ENCODE measurements at regions not wholly inside any gene's neighbourhood (a gene's known extent, or its start where the extent isn't known, plus 50 kb on each side); places are given as distances from the start of the nearest gene placed in this dataset.

GRCh38 chr13:88565566-88565965 lies 894.4 kb downstream of the SLITRK5 start:
- CTCF ChIA-PET: no interaction called here
- POLR2A ChIA-PET: no interaction called here
- H3K27me3 ChIP-seq (ENCODE audit: control insufficient read depth, insufficient read depth, low read length): no peaks in the 10 kb centered on the region
- no peak for TF ChIP-seq CTCF (IDR thresholded peaks at IDR 0.05; ENCODE audit: low read depth, low read length)
- no peak for DNase-seq (ENCODE audit: low read depth, low spot score)
- no peak overlapping the region for H3K4me3 ChIP-seq (ENCODE audit: low read depth, low read length)
- H3K27ac ChIP-seq (ENCODE audit: low read depth, low read length): no peak overlapping the region
- no peaks in the 10 kb centered on the region for H3K9me3 ChIP-seq (ENCODE audit: control insufficient read depth, insufficient read depth, low read length)

DNA sequence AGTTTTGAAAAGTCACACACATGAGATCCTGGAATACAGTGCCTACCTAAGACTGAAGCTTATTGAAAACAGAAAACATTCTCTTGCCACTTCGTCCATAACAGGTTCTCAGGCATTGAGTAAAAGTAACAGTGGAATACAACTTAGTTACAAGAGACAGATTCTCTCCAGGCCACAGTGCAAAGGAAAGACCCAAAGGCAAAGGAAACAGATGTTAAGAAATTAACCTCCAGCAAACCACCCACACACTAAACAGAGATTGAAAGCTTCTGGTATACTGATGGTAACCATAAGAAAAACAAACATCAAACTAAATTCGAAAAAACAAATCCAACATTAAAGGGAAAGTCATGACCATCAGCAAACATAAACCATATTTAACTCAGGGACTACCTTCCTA lies 914.7 kb downstream of the SLITRK5 start:
- H3K9me3 ChIP-seq (ENCODE audit: control insufficient read depth, insufficient read depth, low read length): no peaks in the 10 kb centered on the region
- CTCF ChIA-PET: no interaction called here
- no peak for TF ChIP-seq CTCF (IDR thresholded peaks at IDR 0.05; ENCODE audit: low read depth, low read length)
- H3K27ac ChIP-seq (ENCODE audit: low read depth, low read length): no peak overlapping the region
- POLR2A ChIA-PET: no interaction called here
- no peak for DNase-seq (ENCODE audit: low read depth, low spot score)
- H3K4me3 ChIP-seq (ENCODE audit: low read depth, low read length): no peak overlapping the region
- no peaks in the 10 kb centered on the region for H3K27me3 ChIP-seq (ENCODE audit: control insufficient read depth, insufficient read depth, low read length)

- no peak for TF ChIP-seq CTCF (IDR thresholded peaks at IDR 0.05; ENCODE audit: low read depth, low read length)
- ChIA-PET POLR2A (no interaction called here), CTCF (no interaction called here)
- H3K27me3 ChIP-seq (ENCODE audit: control insufficient read depth, insufficient read depth, low read length): no peaks in the 10 kb centered on the region
- no peak for DNase-seq (ENCODE audit: low read depth, low spot score)
- no peaks in the 10 kb centered on the region for H3K9me3 ChIP-seq (ENCODE audit: control insufficient read depth, insufficient read depth, low read length)
- no peak overlapping the region for H3K4me3 ChIP-seq (ENCODE audit: low read depth, low read length)
- H3K27ac ChIP-seq (ENCODE audit: low read depth, low read length): no peak overlapping the region
These were observed 915.1 kb downstream of the SLITRK5 start for GRCh38 chr13:88586263-88586662.

DNA sequence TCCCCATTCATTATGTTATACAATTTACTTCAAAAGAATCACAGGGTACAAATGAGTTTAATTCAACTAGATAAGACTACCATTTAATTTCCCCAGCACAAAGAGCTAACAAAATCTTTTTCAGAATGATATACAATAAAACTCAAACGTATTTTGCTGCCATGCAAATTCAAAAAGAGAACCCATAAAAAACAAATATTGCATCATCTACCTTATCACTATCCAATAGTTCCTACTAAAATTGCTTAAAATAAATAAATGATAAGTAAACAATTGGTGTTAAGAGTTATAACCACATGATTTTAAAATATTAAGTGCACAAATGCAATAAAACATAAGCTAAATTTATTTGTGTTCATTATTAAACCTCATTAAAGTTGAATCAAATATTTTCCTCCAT lies 919.4 kb downstream of the SLITRK5 start:
- no peak overlapping the region for H3K27ac ChIP-seq (ENCODE audit: low read depth, low read length)
- no peak overlapping the region for H3K4me3 ChIP-seq (ENCODE audit: low read depth, low read length)
- POLR2A ChIA-PET: no interaction called here
- CTCF ChIA-PET: no interaction called here
- TF ChIP-seq CTCF (IDR thresholded peaks at IDR 0.05; ENCODE audit: low read depth, low read length): no peak
- peaks cover 15% of the 10 kb centered on the region for H3K9me3 ChIP-seq (ENCODE audit: control insufficient read depth, insufficient read depth, low read length)
- DNase-seq (ENCODE audit: low read depth, low spot score): no peak
- H3K27me3 ChIP-seq (ENCODE audit: control insufficient read depth, insufficient read depth, low read length): no peaks in the 10 kb centered on the region

DNA sequence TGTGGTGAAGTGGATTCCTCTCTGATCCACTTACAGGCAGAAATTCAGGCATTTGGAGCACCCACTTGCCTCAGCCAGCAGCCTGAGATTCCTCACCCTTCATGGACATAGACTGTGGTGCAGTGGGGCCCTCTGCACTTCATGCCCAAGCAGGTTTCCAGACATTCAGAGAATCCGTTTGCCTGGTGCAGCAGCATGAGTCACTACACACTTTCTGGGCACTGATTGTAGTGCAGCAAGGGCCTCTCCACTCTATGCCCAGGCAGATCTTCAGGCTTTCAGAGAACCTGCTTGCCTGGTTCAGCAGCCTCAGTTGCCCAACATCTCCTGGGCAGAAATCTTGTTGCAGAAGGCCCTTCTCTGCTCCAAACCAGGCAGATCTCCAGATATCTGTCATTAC lies 920.9 kb downstream of the SLITRK5 start:
- DNase-seq (ENCODE audit: low read depth, low spot score): no peak
- no peaks in the 10 kb centered on the region for H3K27me3 ChIP-seq (ENCODE audit: control insufficient read depth, insufficient read depth, low read length)
- no peak for TF ChIP-seq CTCF (IDR thresholded peaks at IDR 0.05; ENCODE audit: low read depth, low read length)
- POLR2A ChIA-PET: no interaction called here
- no peak overlapping the region for H3K4me3 ChIP-seq (ENCODE audit: low read depth, low read length)
- CTCF ChIA-PET: no interaction called here
- H3K27ac ChIP-seq (ENCODE audit: low read depth, low read length): no peak overlapping the region
- H3K9me3 ChIP-seq (ENCODE audit: control insufficient read depth, insufficient read depth, low read length): peaks cover 15% of the 10 kb centered on the region

Data from AG04450 (cell line).